ENCODE measurements at regions not wholly inside any gene's neighbourhood (a gene's known extent, or its start where the extent isn't known, plus 50 kb on each side); places are given as distances from the start of the nearest gene placed in this dataset.

- Histone ChIP-seq H3K36me3 (ENCODE audit: control insufficient read depth in 4 of 4, insufficient read depth in 3 of 4, low read depth in 1 of 4, low read length in 3 of 4) (no peaks in the 10 kb centered on the region), H3K4me3 (ENCODE audit: low read depth in 1 of 3, low read length in 3 of 3) (no peak overlapping the region), H3K9ac (ENCODE audit: low read depth in 1 of 2, low read length in 2 of 2) (no peak overlapping the region), H3K27me3 (ENCODE audit: control insufficient read depth in 4 of 4, insufficient read depth in 4 of 4, low read length in 3 of 4) (no peaks in the 10 kb centered on the region), H3K27ac (ENCODE audit: low read depth in 1 of 2, low read length in 2 of 2) (no peak overlapping the region), H3K9me3 (ENCODE audit: control insufficient read depth in 4 of 4, low read length in 3 of 4) (no peaks in the 10 kb centered on the region), H3K4me1 (ENCODE audit: control insufficient read depth in 4 of 4, insufficient read depth in 4 of 4, low read length in 3 of 4) (no peaks in the 10 kb centered on the region)
- DNase-seq (ENCODE audit: low spot score) = no peak
- no peak for TF ChIP-seq HNF4G (IDR thresholded peaks at IDR 0.05)
- 94% methylated on average over 7 of the region's 7 CpGs for WGBS
Observed at GRCh38 chr20:33926425-33926824, 67.3 kb upstream of the RALY start.

- Histone ChIP-seq H3K4me1 (ENCODE audit: control insufficient read depth in 4 of 4, insufficient read depth in 4 of 4, low read length in 3 of 4) (no peaks in the 10 kb centered on the region), H3K36me3 (ENCODE audit: control insufficient read depth in 4 of 4, insufficient read depth in 3 of 4, low read depth in 1 of 4, low read length in 3 of 4) (no peaks in the 10 kb centered on the region), H3K27me3 (ENCODE audit: control insufficient read depth in 4 of 4, insufficient read depth in 4 of 4, low read length in 3 of 4) (no peaks in the 10 kb centered on the region), H3K9me3 (ENCODE audit: control insufficient read depth in 4 of 4, low read length in 3 of 4) (no peaks in the 10 kb centered on the region), H3K9ac (ENCODE audit: low read depth in 1 of 2, low read length in 2 of 2) (no peak overlapping the region), H3K27ac (ENCODE audit: low read depth in 1 of 2, low read length in 2 of 2) (no peak overlapping the region), H3K4me3 (ENCODE audit: low read depth in 1 of 3, low read length in 3 of 3) (no peak overlapping the region)
- no peak for DNase-seq (ENCODE audit: low spot score)
- TF ChIP-seq HNF4A (conservative IDR thresholded peaks at IDR 0.05) = no peak
- TF ChIP-seq, protein P1, sequence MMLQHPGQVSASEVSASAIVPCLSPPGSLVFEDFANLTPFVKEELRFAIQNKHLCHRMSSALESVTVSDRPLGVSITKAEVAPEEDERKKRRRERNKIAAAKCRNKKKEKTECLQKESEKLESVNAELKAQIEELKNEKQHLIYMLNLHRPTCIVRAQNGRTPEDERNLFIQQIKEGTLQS (IDR thresholded peaks at IDR 0.05) = no peak
- TF ChIP-seq JUND (IDR thresholded peaks at IDR 0.05) = no peak
- no peak for TF ChIP-seq GABPA (IDR thresholded peaks at IDR 0.05 in 1 of 2, conservative IDR thresholded peaks at IDR 0.05 in 1 of 2)
- no peak for TF ChIP-seq RAD21 (IDR thresholded peaks at IDR 0.05)
- TF ChIP-seq FOXA2 (IDR thresholded peaks at IDR 0.05) = no peak
- no peak for TF ChIP-seq YY1 (IDR thresholded peaks at IDR 0.05)
- no peak for TF ChIP-seq EGR1 (IDR thresholded peaks at IDR 0.05; ENCODE audit: low read depth in 2 of 2)
- TF ChIP-seq SP1 (IDR thresholded peaks at IDR 0.05) = no peak
- no peak for TF ChIP-seq FOXA1 (IDR thresholded peaks at IDR 0.05)
- TF ChIP-seq HNF4G (IDR thresholded peaks at IDR 0.05) = no peak
- TF ChIP-seq, protein P2, sequence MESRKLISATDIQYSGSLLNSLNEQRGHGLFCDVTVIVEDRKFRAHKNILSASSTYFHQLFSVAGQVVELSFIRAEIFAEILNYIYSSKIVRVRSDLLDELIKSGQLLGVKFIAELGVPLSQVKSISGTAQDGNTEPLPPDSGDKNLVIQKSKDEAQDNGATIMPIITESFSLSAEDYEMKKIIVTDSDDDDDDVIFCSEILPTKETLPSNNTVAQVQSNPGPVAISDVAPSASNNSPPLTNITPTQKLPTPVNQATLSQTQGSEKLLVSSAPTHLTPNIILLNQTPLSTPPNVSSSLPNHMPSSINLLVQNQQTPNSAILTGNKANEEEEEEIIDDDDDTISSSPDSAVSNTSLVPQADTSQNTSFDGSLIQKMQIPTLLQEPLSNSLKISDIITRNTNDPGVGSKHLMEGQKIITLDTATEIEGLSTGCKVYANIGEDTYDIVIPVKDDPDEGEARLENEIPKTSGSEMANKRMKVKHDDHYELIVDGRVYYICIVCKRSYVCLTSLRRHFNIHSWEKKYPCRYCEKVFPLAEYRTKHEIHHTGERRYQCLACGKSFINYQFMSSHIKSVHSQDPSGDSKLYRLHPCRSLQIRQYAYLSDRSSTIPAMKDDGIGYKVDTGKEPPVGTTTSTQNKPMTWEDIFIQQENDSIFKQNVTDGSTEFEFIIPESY (IDR thresholded peaks at IDR 0.05) = no peak
- no peak for TF ChIP-seq MAX (IDR thresholded peaks at IDR 0.05)
- no peak for TF ChIP-seq TAF1 (conservative IDR thresholded peaks at IDR 0.05)
- no peak for TF ChIP-seq RXRA (IDR thresholded peaks at IDR 0.05)
- no peak for TF ChIP-seq REST (IDR thresholded peaks at IDR 0.05)
- TF ChIP-seq, protein P3, sequence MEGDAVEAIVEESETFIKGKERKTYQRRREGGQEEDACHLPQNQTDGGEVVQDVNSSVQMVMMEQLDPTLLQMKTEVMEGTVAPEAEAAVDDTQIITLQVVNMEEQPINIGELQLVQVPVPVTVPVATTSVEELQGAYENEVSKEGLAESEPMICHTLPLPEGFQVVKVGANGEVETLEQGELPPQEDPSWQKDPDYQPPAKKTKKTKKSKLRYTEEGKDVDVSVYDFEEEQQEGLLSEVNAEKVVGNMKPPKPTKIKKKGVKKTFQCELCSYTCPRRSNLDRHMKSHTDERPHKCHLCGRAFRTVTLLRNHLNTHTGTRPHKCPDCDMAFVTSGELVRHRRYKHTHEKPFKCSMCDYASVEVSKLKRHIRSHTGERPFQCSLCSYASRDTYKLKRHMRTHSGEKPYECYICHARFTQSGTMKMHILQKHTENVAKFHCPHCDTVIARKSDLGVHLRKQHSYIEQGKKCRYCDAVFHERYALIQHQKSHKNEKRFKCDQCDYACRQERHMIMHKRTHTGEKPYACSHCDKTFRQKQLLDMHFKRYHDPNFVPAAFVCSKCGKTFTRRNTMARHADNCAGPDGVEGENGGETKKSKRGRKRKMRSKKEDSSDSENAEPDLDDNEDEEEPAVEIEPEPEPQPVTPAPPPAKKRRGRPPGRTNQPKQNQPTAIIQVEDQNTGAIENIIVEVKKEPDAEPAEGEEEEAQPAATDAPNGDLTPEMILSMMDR (IDR thresholded peaks at IDR 0.05; ENCODE audit: low read depth, low read length, missing input control) = no peak
- 75% methylated on average over 5 of the region's 5 CpGs for WGBS
Observed at GRCh38 chr20:33927724-33928123, 66.0 kb upstream of the RALY start.

All from liver (tissue), 8 donors.